Lung microvascular endothelial cell (primary cell): ENCODE measurements at regions not wholly inside any gene's neighbourhood (a gene's known extent, or its start where the extent isn't known, plus 50 kb on each side); places are given as distances from the start of the nearest gene placed in this dataset.
"Not testable (repeated sequence)": the region's sequence is repeated elsewhere in the genome, so short reads cannot be mapped to it uniquely, and the experiment has no call there.

Source experiments
- DNase-seq, 2 donors: peaks; one replicate each; pipeline versions ENCODE4 v3.0.0 to v3.0.0-alpha.2; 2010; ENCODE audit warnings: low read depth in 2 of 2

DNA sequence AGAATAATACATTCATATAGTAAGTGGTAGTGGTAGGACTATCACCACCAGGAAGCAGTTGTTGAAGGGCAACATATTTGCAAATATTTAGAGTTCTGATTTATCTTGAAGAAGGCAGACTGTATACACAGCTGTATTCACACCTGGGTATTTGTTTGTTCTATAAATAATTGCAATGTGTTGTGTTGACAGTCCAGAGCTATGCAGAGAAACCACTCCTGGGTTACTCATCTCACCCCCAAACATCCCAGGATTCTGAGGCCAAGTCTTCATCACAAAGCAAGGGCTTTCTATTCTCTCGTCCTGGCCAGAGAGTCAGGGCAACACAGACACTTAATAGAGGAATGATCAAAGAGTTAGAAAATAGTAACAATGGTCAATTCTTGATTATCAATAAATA lies 102.1 kb upstream of the FAT3 start:
- DNase-seq: no peak

DNA sequence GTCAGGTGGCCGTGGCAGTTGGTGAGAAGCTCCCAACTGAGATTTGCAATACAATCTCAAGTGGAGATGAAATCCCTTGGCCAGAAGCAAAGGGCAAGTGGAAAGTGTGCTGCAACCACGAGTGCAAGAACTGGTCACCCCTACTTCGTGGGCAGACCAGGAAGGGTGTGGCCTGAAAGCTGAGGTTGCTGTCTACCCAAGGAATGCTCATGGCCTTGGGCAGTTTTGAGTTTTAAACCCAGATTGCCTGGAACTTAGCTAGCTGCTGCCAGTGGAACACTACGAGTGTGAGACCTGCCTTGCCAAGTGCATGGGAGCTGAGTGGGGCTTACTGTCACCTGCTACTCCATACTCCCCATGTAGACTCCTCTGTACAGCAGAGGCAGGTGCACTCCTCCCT lies 113.3 kb upstream of the FAT3 start:
- no peak for DNase-seq

DNA sequence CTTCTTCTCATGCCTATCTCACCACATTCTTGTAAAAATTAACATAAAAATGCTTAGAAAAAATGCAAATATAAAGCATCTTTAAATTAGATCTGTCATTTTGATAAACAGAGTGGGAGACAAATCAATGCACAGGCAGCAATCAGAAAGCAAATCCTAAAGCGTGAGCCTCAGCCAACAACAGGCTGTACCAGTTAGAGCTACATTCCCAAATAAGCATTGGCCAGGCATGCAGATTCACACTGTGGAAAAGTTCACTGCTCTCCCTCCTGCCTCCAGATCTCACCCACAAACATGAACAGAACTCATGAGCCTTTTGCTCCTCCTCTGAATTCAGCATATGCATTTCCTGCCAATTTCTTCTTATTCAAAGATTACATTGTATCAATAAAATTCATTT lies 115.2 kb upstream of the FAT3 start:
- no peak for DNase-seq

DNA sequence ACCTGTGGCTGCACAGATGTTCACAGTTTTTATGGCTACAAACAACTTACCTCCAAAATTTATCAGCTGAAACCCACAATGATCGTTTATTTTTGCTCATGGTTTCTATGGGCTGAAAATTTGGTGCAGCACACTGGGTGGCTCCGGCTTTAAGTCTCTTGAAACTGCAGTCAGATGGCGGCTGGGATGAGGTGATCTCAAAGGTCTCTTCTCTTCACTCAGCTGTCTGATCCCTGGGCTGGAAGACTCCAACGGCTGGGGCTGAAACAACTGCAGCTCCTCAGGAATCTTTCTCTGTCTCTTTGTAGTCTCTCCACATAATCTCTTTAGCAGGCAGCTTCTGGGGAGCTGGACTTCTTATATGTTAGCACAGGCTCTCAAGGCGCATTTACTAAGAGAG lies 117.3 kb upstream of the FAT3 start:
- DNase-seq: no peak

DNA sequence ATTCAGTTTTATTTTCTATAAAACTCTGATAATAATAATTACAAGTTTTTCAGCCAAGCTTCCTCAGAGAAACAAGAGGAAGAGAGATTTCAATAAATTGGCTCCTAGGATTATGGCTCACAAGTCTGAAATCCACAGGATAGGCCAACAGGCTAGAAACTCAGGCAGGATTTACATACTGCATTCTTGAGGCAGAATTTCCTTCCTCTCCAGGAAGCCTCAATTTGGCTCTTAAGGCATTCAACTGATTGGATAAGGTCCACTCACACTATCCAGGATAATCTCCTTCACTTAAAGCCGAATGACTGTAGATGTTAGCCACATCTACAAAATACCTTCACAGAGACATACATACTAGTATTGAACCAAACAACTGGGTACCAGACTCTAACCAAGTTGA lies 120.3 kb upstream of the FAT3 start:
- no peak for DNase-seq

DNA sequence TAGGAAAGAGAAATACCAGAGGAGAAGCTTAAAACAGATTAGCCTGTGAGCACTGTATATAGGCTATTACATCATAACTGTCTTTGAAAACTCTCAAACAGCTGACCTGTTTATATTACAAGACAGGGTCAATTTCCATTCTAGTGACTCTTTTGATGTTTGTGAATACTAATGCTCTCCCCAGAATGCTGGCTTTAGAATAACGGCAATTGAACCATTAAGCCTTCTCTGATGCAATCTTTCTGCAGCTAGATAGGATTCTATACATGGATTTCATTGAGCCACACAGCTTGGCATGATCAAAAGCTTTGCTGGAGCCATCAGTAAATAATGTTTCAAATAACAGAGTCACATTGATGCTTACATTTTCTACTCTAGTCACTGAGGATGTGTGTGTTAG lies 122.7 kb upstream of the FAT3 start:
- no peak for DNase-seq

DNA sequence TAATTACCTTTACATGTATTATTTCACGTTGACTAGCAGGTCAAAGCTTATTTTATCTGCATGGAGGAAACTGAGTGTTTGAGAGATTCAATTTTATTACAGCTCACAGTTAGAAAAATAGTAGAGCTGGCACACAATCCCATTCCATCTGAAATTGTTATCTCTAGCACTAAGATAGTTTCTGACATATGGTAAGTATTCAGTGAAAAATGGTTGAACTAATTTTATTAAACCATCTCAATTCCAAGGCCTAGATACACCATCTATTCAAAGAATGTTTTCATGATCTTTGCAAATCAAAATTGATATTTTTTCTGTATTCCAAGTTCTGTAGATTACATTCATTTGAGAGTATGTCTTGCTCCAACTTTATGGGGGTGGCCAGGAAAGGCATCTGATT lies 125.4 kb upstream of the FAT3 start:
- no peak for DNase-seq

DNA sequence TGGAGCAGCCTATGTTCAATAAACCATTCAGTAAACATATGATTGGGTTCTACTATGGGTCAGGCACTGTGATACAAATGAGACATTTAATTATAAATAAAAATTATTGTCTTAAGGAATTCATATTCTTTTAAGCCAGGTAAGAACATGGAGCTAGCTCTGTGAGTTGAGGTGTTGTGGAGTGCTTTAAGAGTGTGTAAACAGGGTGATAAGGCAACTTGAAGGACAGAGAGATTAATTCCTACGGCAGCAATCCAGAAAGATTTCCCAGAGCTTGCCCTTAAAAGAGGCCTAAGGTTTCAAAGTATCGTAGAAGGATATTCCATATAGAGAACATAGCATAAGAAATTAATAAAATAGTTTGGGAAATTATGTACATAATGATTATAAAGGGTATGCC lies 126.4 kb upstream of the FAT3 start:
- no peak for DNase-seq

DNA sequence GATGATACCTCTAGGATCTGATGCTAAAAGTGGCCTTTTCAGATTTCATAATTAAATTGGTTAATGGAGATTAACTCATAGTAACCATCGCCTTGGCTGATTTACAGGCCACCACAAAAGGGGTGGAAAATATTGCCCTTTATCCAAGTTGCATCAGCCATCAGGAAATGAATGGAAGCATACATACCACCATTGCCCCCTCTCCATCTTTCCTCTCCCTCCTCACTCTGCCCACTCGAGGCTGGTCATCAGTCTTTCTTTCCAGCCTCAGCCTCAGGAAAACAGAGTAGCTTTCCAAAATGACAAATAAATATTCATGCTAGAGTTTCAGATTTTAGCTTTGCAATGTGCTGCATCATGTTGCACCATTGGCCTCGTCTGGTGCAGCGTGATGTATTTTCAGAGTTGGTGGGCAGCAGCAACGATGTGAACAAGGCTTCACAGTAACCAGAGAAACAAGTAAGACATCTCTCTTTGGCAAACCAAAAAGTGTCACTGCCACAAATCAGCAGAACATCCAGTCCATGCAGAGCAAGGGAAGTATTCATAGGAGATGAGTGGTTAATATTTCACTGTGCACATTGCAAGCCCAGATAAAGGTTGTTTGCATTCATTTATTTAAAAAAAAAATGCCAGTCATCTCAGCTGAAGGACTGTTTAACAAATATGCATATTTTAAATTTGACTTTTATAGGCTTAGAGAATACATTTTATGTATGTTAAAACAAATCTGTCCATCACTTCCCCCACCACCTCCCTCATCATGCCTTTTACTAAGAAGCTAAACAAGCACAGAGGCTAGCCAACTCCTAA lies 136.7 kb upstream of the FAT3 start:
- no peak for DNase-seq

DNA sequence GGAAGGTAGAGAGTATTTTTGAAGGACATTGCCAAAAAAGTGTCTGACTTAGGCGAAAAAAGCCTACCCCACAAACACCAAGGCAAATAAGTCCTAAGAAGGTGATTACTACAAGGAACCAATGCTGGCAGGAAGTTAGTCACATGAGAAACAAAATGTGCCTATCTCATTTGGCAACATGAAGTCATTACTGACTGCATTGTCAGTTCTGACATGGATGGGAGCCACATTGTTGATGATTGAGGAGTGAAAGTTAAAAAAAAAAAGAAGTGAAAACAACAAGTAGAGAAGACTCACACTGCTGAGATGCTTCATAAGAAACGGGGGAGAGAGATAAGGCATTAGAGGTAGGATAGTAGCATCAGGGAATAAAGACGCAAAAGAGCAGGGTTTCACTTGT lies 141.5 kb upstream of the FAT3 start:
- no peak for DNase-seq

DNA sequence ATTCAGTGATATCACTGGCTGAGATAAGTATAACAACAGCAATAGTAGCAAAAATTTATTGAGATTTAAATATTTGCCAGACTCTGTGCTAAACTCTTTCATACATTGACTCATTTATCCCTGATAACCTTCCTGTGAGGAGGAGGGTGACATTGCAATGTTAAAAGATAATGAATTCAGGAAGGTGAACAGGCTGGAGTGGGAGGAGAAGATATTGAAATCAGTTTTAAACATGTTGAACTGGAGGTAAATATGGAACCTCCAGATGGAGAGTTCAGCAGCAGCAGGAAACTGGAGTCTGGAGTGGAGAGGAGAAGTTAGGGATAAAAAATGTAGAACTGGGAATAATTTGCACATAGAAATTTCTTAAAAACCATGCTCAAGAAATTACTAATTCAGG lies 142.0 kb upstream of the FAT3 start:
- DNase-seq: no peak

DNA sequence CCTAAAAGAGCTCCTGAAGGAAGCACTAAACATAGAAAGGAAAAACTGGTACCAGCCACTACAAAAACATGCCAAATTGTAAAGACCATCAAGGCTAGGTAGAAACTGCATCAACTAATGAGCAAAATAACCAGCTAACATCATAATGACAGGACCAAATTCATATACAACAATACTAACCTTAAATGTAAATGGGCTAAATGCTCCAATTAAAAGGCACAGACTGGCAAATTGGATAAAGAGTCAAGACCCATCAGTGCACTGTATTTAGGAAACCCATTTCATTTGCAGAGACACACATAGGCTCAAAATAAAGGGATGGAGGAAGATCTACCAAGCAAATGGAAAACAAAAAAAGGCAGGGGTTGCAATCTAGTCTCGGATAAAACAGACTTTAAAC lies 150.1 kb upstream of the FAT3 start:
- DNase-seq: not testable (repeated sequence)

DNA sequence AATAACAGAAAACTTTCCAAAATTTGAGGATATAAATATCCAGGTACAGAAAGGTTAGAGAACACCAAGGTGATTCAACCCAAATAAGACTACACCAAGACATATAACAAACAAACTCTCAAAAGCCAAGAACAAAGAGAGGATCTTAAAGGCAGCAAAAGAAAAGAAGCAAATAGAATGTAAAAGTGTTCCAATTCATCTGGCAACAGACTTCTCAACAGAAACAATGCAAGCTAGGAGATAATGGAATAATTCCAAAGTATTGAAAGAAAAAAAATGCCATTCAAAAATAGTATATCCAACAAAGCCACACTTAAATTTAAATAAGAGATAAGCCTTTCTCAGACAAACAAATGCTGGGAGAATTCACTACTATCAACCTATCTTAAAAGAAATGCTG lies 153.0 kb upstream of the FAT3 start:
- no peak for DNase-seq

DNA sequence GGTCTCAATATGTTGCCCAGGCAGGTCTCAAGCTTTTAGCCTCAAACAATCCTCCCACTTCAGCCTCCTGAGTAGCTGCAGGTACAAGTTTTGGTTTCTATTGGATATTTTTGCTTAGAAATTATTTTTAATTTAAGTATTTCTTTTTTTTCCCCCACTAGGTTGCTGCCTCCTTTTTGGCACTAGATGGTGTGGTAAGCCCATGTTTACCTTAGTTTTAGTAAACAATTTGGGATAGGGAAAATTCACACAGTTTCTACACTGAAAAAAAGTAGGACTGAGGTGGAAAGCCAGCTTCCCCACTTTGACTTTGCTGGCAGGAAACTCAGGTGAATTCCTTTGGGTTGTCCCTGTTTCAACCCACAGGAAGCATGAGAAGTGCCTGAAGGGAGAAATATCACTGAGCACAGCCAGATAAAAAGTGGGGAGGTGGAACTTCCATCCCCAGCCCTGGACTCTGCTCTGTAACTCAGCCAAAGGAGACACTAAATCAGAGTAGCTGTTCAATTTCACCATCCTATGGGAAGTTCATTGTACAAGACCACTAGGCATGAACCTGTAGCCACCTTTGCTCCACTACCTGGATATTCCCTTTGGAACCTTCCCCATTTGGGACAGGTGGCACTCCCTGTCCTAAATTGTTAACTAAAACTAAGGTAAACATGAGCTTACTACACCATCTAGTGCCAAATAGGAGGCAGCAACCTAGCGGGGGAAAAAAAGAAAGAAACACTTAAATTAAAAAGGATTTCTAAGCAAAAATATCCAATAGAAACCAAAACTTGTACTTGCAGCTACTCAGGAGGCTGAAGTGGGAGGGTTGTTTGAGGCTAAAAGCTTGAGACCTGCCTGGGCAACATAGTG lies 154.4 kb upstream of the FAT3 start:
- DNase-seq: no peak

DNA sequence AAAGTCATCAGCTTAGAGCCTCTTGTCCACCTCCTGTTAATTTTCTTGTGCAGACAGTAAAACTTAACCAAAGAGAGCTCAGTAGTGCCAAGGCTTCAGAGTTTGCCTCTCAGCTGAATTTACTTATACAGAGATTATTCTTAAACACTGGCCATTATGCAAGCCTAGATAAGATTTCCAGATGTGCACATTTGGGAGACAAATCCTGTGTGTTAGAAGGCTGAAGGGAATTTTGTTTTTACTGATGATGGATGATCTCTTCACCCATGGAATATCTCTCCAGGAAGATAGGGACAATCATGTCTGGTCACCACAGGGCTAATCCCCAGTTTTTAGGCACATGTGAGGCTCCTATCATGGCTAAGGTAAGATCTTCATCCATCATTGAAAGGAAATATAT lies 157.6 kb upstream of the FAT3 start:
- no peak for DNase-seq

DNA sequence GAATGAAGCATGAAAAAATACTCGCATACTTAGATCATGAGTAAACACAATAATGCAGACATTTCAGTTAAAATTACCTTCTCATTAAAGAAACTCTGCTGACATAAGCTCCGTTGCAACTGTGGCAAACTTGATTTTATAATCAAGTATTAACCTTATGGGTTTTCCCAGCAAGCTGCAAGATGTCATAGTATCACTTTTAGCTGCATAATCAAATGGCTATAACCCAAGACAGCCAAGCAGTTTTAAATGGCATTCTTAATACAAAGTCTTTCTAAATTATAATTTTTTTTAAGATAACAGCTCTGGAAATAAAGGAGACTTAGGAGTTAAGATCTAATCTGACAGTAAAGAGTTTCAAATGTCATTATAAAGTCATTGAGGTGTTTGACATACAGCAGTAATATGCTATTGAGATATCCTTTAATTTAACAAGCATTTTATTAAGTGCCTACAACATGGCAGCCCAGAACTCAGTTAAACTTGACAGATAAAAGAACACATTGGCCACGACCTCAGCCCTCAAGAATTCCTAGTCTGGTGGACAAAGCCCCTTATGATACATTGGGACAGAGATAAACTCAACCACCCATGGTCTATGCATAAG lies 163.1 kb upstream of the FAT3 start:
- no peak for DNase-seq

DNA sequence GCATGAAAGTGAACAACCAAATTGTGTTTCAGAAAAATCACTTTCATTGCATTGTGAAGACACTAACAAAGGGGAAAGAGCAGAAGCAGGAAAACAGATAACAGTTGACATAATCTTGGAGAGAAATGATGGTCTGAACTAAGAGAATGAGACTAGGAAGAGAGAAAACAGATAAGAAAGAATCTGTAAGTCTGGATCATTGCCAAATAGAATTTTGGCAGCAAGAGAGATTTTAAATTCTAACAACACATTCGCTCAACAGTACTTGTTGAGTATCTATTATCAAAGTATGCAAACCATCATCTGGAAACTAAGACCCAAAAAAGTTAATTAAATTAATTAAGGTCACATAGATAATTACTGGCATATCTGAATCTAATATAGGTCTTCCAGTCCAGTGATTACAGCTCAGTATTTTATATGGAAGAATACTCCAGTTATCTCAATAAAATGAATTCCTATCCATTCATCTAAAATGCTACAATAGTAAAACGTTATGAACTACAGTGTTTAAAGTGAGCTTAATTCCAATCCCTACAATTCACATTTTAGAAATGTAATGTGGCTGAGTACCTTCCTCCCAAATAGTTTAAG lies 166.7 kb upstream of the FAT3 start:
- DNase-seq: no peak

DNA sequence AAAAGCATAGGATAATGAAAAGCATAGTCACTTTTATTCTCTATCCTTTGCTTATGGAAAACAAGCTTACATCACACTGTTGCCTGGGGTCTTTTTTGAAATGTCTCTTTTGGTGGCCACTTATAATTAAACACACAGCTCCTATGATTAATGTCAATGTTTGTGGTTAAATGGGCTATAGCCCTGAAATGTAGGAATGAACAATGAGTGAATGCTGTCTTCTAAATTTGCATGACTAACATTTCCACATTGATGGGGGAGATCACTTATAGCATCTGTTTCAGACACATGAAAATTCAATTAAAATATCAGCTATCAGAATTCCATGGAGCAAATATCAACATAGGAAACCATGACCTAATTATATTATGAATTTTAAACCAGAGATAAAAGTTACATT lies 171.4 kb upstream of the FAT3 start:
- DNase-seq: no peak

DNA sequence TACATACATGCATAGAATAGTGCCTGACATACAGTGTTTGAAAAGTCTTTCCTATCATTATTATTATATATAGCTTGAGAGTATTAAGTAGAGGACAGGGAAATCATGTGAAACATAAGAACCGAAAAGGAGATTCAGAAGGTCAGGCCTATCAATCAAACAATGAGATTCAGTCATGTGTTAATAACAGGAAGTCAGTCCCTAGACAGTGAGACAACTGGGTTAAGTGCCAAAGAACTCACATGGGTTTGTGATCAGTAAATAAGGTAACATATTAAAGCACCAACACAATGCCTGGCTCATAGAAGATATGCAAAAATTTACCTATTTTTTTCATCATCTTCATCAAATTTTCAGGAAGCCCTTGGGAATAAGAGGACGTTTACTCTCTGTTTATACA lies 174.3 kb upstream of the FAT3 start:
- no peak for DNase-seq

DNA sequence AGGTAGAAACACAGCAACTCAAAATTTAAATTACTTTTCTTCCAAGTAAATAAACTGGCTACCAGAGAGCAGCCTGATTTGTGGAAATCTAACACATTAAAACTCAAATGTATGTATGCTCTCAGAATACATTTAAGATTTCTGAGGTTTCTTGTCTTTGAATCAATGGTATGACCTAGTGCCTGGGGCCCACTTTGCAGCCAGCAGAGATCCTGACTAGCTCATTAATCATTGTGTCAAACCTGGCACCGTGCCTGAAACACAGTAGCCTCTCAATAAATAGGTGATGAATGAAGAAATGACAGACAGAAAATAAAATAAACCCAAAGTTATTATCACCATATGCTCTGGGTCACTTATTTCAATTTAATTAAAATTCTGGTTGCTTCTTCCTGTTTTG lies 176.2 kb upstream of the FAT3 start:
- no peak for DNase-seq

DNA sequence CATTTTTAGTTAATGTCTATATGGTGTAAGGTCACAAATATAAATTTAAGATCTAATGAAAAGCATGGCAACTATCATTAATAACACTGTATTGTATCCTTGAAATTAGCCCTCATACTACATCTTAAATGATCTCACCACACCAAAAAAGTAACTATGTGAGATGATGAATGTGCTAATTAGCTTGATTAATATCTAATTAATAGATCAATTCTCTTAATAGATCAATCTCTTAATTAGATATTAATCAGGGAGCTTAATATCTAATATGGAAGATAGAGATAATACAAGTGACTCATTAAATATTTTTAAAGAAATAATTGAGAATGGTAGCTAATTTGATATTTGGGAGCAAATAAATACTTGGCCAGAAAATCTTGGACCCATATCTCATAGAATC lies 178.5 kb upstream of the FAT3 start:
- DNase-seq: no peak

DNA sequence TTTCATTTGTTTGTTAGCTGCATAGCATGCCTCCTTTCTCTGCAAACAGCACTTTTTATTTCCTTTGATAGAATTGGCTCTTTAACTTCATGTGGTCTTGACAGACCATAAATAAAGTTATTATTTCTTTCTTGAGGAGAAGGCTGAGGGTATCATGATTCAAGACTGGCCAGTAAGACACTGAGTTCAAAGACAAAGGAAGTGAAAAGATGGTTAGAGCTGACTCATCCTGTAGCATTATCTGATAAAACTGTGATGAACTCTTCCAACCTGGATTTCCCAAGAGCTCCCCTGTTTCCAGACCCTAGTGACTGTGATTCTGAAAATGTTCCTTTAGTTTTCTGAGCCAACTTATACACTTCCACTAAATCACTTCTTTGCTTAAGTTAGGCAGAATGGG lies 179.3 kb upstream of the FAT3 start:
- no peak for DNase-seq
